Stimulated activated CD4-positive, alpha-beta T cell treated with anti-CD3 and anti-CD28 coated beads, Interleukin-4, amount 100 ng/mL, for 1 hour (primary cell): ENCODE measurements at regions not wholly inside any gene's neighbourhood (a gene's known extent, or its start where the extent isn't known, plus 50 kb on each side); places are given as distances from the start of the nearest gene placed in this dataset.
"Not testable (repeated sequence)": the region's sequence is repeated elsewhere in the genome, so short reads cannot be mapped to it uniquely, and the experiment has no call there.

Source experiments
- DNase-seq: peaks from one replicate; pipeline ENCODE4 v3.0.0-alpha.2; 2020

DNA sequence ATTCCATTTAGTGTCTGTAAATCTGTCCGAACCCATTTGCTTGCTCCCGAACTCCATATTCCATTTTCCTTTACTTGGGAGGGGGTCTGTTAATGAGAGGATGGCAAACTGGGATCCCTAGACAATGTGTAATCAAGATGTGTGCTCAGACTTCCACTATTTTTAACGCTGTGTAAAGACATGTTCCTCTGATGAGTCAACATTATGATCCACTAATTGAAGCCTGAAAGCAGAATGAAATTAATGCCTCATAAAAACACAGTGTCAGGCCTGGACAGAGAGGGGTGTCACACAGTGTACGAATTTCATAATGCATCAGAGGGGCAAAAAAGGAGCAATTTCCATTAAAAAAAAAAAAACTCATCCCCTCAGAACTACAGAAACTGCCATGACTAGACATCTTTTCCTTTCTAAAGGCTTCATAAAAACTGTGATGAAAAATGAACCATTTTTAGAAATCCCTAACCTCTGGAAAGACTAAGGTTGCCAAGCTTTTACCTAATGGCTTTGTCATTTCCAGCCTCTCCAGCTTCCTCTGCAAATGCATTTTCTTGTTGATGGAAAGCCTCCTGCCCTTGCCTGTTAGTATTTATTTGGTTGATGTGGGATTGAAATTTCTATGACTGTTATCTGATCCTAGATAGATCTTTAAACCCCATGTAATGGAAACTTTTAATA, 209.2 kb upstream of the DCC start:
- DNase-seq = no peak

DNA sequence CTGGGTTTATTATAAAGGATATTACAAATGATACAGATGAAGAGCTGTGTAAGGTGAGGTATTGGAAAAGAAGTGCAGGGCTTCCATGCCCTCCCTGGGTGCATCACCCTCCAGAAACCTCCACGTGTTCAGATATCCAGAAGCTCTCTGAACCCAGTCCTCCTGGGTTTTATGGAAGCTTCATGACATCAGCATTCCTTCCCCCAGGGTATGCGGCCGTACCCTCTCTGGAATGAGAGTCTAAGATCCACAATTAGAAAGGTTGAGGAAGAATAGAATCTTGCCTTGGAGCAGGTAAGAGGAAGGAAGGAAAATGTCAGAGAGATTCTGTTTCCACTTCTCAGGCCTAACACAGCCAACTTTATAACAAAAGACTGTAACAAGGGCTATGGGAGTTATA, 208.2 kb upstream of the DCC start:
- no peak for DNase-seq

DNA sequence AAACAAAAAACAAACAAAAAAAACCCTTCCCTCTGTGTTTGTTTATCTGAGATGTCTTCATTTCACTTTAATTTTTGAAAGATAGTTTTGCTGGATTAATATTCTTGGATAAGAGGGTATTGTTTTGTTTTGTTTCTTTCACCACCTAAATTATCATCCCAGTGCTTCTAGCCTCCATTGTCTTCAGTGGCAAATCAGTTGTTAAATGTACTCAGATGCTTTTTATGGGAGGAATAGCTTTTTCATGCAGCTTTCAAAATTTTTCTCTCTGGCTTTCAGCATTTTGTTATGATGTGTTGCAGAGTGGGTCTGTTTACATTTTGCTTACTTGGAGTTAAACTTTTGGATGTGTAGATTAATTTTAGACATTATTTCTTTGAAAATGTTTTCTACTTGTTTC, 203.5 kb upstream of the DCC start:
- no peak for DNase-seq

DNA sequence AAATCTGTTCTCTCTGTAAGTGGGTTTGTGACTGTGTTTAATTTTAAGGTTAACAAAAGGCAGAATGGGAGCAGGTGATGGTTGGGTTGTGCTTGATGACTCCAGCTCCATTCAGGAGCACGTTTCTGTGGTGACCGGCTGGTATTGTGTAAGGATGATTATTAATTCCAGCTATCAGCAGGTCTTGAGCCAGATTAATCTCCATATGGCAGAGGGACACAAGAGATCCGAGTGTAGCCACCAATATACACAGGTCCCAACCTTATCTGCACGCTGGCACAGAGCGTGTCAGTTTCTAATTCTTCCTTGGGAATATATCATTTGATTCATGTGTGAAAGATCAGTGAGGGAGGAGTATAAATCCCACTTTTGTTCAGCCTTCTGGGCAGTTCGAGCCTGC, 199.0 kb upstream of the DCC start:
- no peak for DNase-seq

DNA sequence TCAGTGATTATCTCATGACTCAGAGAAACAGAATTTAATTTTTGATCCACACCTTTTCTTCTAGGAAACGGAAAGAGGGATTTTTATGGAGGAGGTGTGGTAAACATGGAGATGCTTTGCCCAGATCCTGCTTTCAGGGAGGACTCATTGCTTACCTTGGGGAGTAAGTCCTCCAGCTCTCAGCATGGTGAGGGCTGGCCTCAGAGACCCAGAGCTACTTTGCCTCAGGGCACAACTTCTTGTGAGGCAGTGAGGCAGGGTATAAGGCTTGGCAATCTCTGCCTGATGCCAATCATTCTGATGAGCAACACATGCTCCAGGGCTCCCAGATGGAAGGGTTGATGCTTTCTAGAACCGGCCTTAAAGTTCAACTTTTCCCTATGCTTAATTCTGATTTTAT, 189.9 kb upstream of the DCC start:
- no peak for DNase-seq

DNA sequence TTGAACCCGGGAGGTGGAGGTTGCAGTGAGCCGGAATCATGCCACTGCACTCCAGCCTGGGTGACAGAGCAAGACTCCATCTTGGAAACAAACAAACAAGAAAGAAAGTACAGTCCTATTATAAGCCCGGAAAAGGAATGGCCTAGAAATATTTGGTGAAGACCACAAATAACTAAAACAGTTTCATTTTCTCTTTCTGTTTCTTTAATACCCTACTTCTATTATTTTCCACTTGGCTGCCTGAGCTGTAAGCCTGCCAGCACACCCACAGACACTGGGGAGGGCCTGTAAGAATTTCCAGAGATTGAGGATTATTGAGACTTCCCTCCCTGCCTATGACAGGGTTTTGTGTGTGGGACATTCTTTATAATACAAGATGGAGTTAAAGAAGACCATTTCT, 188.0 kb upstream of the DCC start:
- DNase-seq = no peak

DNA sequence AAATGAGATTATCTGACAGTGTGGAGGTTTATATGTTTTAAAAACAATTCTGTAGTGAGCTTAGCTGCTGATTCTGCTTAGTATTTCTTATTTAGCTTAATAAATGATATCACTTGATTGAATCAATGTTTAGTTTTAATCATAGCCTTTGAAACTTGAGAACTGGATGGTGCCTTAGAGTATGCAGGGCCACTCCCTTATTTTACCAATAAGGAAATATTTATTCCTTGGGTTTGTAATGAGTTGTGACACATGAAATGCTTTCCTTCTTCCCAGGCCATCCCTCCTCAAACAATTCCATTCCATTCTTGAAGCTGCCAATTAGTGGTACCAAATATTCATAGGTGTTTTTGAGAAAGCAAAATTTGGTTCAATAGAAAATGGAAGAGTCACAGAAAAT, 183.8 kb upstream of the DCC start:
- no peak for DNase-seq

DNA sequence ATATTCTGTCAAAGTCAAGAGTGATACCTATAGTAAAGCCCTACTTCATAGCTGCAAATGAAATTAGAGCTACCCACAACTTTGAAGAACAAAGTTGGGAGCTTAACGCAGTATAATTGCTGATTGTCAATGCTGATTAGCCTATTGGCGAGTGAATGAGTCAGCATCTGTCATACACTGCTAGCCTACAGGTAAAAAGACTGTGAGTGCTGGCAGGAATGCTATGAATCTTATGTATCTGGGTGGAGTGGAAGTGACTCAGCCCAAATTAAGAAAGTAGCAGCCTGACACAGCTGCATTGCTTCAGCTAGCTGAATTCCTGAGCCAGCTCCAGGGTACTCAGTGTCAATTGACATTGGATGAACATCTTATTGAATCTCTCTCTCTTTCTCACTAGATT, 179.4 kb upstream of the DCC start:
- no peak for DNase-seq

DNA sequence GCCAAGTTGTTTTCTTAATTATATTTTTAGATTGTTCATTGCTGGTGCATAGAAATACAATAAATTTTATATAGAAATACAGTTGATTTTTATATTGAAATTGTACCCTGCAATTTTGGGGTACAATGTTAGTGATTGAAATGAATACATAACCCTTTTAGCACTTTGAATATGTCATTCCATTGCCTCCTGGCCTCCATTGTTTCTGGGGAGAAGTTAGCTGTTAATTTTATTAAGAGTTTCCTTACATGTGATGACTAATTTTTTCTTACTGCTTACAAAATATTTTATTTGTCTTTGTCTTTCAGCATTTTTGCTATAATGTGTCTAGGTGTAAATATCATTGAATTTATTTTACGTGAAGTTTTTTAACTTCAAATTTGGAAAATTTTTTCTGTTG, 176.5 kb upstream of the DCC start:
- no peak for DNase-seq

DNA sequence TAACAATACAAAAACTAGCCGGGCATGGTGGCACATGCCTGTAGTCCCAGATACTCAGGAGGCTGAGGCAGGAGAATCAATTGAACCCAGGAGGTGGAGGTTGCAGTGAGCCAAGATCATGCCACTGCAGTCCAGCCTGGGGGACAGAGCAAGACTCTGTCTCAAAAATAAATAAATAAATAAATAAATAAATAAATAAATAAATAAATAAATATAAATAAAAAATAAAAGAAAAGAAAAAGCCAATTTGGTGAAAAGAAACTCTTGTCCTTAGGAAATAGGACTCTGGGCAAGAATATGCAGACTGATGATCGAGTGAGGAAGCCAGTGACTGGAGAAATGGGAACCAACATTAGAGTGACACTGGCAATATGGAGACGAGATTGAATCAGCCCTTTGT, 171.9 kb upstream of the DCC start:
- not testable (repeated sequence) for DNase-seq

DNA sequence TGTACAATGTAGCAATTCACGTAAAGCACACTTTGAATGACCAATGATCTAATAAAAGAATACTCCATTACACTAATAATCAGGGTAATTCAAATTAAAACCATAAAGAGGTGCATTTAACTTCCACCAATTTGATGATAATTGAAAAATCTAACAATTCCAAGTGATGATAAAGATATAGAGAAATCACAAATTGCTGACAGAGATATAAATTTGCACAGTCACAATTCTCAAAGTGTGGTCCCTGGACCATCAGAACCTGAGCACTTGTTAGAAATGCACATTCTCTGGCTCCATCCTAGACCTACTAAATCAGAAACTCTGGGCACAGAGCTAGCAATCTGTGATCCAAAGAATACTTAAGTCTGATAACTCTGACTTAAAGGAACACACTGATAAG, 165.8 kb upstream of the DCC start:
- no peak for DNase-seq

DNA sequence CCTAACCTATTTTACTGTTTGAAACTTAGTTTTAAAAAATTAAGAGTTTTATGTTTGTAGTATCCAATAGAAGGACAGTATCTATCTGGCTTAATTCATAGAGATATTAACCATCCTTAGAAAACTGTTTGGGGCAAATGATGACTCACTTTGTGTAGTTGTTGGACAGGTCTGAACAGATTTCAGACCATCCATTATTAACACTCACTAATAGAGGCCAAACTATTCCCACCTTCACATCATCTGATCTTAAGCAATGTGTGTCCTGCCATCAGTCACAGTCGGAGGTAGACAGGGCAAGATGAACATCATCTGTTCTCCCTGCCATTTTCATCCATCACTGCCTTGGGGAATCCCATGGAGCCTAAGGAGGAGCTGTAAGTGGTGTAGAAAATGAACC, 164.6 kb upstream of the DCC start:
- DNase-seq = no peak

DNA sequence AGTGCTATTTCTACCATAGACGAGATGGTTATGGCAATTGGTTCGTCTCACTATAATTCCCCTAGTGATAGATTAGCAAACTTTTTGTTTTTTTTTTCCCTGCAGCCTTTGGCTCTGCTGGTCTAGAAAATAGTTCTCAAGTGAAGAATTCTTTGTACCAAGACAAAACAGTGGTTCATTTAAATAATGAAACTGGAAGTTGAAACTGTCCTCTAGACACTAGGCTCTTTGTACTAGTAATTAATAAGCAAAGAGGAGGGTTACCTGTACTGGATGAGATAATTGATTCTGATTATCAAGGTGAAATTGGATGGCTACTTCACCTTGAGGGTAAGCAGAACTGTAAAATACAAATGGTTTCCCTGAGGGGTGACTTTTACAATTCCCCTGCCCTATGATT, 156.9 kb upstream of the DCC start:
- DNase-seq = no peak

DNA sequence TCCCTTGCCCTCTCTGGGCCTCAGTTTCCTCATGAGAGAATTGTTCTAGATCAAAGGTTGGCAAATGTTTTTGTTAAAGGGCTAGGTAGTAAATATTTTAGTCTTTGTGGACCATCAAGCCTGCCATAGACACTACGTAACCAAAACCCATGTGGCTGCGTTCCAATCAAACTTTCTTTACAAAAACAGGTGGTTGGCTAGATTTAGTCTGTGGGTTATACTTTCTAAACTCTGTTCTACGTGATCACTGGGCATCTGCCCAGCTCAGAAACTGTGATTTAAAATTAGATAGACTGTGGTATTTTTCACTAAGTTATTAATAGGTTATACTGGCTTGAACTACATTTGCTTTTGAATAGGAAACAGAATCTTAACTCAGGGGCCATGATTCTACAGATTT, 149.8 kb upstream of the DCC start:
- no peak for DNase-seq

DNA sequence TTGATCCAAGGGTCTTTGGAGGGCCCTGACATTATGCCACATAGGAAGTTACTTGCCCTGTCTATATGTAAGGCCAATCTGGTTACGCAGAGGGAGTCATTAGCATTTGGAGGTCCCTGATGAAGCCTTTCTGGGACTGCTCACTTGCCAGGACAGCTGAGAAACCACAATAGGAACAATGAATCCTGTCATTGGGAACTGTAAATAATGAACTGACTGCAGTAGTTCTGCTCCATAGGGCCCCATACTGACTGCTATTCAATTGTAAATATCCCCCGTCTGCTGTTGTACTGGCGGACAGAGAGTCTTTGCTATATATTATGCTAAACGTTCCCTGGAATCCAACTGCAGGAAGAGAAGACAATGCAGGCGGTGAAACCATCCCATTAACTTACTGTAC, 149.4 kb upstream of the DCC start:
- no peak for DNase-seq

DNA sequence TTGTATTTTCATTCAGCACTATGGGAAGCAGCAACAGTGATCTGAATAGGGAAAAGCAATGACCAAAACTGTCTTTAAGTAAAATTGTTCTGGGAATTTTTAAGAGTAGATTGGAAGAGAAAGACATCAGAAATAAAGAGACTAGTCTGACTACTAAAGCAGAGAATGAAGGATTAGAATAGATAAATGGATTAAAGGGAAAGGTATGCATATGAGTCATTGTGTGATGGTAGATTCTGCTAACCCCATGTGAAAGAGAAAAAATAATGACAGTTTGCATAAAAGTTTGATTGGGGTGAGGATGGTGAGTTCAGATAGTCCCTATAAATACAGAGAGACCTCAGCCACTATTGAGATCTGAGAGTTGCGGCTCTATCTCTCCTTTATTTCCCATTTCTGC, 139.6 kb upstream of the DCC start:
- no peak for DNase-seq

DNA sequence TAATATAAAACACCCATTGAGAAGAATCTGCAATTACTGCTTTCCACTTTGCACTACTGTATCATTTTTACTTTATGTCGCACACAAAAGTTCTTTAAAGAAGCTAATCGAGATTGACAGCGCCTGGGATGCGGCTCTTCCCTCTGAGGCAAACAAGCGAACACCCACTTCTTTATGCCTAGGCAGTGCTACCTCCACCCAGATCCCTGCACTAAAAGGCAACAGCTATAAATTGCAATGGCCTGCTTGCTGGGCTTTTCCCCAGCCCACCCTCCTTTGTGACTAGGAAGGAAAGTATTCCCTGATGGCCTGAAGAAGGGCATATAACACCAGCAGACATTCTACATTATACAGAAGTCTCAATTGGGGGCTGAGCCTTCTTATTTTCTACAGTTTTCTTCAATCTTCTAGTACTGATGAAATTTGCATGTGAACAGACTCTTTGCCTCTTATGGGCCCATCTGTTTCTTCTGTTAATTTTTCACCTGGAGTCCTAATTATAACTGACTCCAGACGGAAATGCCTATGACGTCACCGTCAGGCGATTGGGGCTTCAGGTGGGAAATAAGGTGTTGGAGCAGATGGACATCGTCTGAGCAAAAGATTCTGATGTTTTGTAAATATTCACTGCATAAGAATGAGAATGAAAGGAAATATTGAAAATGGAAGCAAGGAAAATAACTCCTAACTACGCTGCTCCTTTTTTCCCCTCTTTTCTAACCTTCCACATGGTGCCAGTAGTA, 138.9 kb upstream of the DCC start:
- DNase-seq = no peak

DNA sequence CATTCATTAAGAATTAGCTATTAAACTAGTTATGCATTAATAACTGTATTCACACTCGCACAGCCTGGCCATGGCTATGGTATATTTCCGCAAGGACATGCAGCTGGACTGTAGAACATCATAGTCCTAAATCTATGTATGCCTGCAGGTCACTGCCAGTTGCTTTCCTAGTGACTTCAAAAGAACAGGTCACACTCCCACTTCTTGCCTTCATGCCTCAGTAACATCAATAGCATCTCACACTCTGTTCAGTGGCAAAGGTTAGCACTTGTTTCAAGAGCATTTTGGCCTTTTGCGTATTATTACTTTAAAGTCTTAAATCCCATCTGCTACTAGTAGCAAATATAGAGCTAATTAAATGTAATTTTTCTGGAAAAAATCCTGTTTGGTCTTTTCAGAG, 131.4 kb upstream of the DCC start:
- no peak for DNase-seq

DNA sequence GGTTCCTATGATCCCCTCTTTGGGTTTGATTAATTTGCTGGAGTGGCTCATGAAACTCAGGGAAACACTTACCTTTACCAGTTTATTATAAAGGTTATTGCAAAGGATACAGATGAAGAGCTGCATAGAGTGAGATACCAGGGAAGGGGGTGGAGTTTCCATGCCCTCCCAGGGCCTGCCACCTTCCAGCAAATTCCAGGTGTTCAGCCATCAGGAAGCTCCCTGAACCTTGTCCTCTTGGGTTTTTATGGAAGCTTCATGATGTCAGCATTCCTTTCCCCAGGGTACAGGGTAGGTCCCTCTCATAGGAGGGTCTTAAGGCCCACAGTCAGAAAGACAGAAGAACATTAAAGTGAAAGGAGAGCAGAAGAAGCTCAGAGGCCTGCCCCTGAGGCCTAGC, 123.9 kb upstream of the DCC start:
- DNase-seq = no peak

DNA sequence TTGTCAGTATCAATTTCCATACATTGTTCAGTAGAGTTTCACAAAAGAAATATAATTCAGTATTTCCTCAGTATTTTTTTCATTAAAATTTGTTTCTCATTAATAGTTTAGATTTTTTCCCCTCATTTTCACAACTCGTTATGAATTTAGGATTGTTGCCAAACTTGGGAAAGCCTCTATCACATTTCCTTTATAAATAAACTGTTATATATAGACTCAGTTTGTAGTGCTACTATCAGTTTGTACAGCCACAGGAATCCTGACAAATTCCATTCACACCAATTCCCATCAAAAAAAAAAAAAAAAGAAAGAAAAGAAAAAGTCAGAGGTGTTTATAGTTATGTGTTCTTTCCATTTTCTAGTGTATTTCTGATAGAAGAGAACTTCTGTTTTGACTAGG, 123.3 kb upstream of the DCC start:
- no peak for DNase-seq

DNA sequence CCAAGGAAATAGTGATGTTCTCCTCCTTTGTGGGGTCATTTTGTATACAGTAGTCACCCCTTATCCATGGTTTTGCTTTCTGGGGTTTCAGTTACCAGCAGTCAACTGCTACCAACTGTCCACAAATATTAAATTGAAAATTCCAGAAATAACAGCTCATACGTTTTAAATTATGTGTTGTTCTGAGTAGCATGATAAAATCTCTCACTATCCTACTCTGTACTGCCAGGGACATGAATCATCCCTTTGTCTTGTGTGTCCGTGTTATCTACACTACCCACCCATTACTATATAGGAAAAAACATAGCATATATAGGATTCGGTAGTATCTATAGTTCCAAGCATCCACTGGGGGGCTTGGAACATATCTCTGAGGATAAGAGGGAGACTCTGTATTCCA, 120.9 kb upstream of the DCC start:
- no peak for DNase-seq

DNA sequence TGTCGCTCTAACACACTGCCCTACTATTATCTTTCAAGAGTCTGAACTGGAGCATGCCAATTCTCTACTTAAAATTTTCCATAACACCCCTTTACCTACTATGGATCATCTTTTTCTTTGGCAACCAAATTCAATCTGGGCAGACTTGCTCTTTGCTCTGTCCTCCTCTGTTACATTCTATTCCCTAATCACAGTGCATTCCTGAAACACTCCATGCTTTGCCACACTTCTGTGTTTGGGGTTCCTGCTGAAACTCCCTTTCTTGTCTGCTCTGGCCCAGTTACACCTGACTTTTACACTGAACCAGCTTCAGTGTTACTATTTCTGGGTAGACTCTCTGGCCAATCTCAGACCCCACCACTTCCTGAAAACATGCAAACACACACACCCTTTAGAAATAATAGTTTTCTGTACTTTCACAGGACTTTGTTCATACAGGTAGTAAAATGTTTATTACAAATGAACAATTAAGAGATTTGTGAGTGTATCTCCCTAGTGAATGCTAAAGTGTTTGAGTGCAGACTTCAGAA, 119.9 kb upstream of the DCC start:
- DNase-seq = no peak

DNA sequence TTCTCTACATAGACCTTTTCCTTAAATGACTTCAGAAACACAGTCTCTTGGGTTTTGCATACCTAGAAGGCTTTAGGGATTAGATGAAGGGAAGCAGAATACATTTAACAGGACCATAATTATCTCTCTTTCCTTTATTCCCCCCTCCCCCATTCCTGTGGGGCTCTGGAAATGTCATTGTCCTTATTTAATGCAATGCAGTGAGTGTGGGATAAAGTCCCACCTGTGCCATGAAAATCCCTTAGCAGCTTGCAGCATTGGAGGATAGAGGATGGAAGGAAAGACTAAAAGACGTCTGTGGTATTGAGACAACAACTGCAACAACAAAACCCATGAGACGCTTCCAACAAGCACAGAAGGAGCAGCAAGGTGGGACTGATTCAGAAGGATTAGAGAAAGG, 117.8 kb upstream of the DCC start:
- no peak for DNase-seq

DNA sequence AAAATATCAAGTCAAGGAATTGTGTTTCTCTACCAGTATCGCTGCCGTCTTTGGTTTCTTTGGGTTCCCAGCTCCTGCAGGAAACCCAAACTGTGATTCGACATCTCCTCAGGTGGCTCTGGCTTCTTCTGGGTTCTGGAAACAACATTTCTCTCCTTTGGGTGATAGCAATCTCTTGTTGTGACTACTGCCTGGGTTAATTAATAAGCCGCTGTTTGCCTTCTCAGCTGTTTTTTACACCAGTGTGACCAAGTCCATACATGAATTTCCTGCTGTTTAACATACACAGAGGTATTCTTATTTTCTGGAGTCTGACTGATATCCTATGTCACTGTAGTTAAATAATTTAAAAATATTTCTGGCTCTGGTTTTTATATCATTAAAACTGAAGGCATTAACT, 112.5 kb upstream of the DCC start:
- DNase-seq = no peak

DNA sequence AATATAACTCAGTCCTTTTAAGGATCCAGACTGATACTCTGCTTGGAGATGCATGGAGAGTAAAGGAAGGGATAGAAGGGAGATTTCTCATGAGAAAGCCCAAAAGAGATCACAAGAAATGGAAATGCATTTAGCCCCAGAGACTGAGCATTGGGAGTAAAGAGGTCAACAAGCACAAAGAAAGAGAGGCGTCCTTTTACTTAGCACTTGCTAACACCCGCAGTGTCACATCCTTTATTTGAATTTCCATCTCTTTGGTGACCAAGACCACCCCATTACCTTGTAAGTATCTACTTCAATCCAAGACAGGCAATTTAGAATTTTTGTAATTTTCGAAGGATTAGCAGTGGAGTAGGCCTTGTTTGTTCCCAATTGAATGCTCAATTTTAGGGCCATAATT, 111.8 kb upstream of the DCC start:
- no peak for DNase-seq
